Globus pallidus (tissue), 1 donor: ENCODE measurements at regions not wholly inside any gene's neighbourhood (a gene's known extent, or its start where the extent isn't known, plus 50 kb on each side); places are given as distances from the start of the nearest gene placed in this dataset.

Experiments
- DNase-seq: peaks from one replicate; pipeline ENCODE4 v3.0.0-alpha.2; 2015; ENCODE audit warnings: low spot score

GRCh38 chr12:107402041-107403022 is 283.3 kb upstream of the PWP1 start:
- DNase-seq = no peak

GRCh38 chr12:107404981-107405380 is 280.6 kb upstream of the PWP1 start:
- DNase-seq = no peak

GRCh38 chr12:107405436-107405835 is 280.2 kb upstream of the PWP1 start:
- peak; percentile 41 for DNase-seq

- DNase-seq = no peak
Observed at GRCh38 chr12:107406932-107407331, 278.7 kb upstream of the PWP1 start.

- DNase-seq = no peak
Observed at GRCh38 chr12:107411792-107412535, 273.6 kb upstream of the PWP1 start.

- no peak for DNase-seq
Observed at GRCh38 chr12:107415071-107415470, 270.5 kb upstream of the PWP1 start.

- no peak for DNase-seq
Observed at GRCh38 chr12:107415834-107416233, 269.8 kb upstream of the PWP1 start.

GRCh38 chr12:107417004-107417403 is 268.6 kb upstream of the PWP1 start:
- no peak for DNase-seq

GRCh38 chr12:107418981-107419380 is 266.6 kb upstream of the PWP1 start:
- no peak for DNase-seq

- DNase-seq = no peak
Observed at GRCh38 chr12:107423531-107423930, 262.1 kb upstream of the PWP1 start.

- no peak for DNase-seq
Observed at GRCh38 chr12:107429006-107429705, 256.4 kb upstream of the PWP1 start.

- no peak for DNase-seq
Observed at GRCh38 chr12:107431942-107432341, 253.7 kb upstream of the PWP1 start.

GRCh38 chr12:107435072-107435471 is 250.5 kb upstream of the PWP1 start:
- DNase-seq = no peak

- no peak for DNase-seq
Observed at GRCh38 chr12:107435520-107435919, 250.1 kb upstream of the PWP1 start.

- no peak for DNase-seq
Observed at GRCh38 chr12:107436376-107436775, 249.2 kb upstream of the PWP1 start.

- no peak for DNase-seq
Observed at GRCh38 chr12:107436836-107437235, 248.8 kb upstream of the PWP1 start.

GRCh38 chr12:107437954-107438353 is 247.6 kb upstream of the PWP1 start:
- DNase-seq = no peak

GRCh38 chr12:107439026-107439738 is 246.4 kb upstream of the PWP1 start:
- DNase-seq = no peak

- no peak for DNase-seq
Observed at GRCh38 chr12:107440606-107441005, 245.0 kb upstream of the PWP1 start.

- DNase-seq = no peak
Observed at GRCh38 chr12:107441665-107442300, 243.8 kb upstream of the PWP1 start.

GRCh38 chr12:107442326-107442987 is 243.1 kb upstream of the PWP1 start:
- DNase-seq = no peak
